ENCODE measurements at regions not wholly inside any gene's neighbourhood (a gene's known extent, or its start where the extent isn't known, plus 50 kb on each side); places are given as distances from the start of the nearest gene placed in this dataset.
"Not testable (repeated sequence)": the region's sequence is repeated elsewhere in the genome, so short reads cannot be mapped to it uniquely, and the experiment has no call there.

- FAIRE-seq (no peak), DNase-seq (ENCODE audit: low spot score) (no peak)
These were observed 160.8 kb upstream of the APP start for GRCh38 chr21:26331205-26331980.

GRCh38 chr21:26320596-26320995 lies 150.0 kb upstream of the APP start:
- no peak for FAIRE-seq

DNA sequence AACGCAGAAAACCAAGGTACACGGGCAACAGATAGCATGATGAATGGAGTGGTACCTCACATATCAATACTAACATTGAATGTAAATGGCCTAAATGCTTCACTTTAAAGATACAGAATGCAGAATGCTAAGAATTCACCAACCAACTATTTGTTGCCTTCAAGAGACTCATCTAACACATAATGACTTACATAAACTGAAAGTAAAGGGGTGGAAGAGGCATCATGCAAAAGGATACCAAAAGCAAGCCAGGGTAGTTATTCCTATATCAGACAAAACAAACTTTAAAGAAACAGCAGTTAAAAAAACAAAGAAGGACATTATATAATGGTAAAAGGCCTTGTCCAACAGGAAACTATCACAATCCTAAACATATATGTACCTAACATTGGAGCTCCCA lies 137.1 kb upstream of the APP start:
- DNase-seq (ENCODE audit: low spot score): no peak
- FAIRE-seq: no peak

More at GRCh38 chr21:26320596-26320995, 150.0 kb upstream of the APP start:
- DNase-seq (ENCODE audit: low spot score): no peak

- DNase-seq (ENCODE audit: low spot score): no peak
- FAIRE-seq: no peak
These were observed 127.3 kb upstream of the APP start for GRCh38 chr21:26297851-26298250.

- FAIRE-seq (no peak), DNase-seq (ENCODE audit: low spot score) (no peak)
These were observed 122.8 kb upstream of the APP start for GRCh38 chr21:26293141-26293946.

DNA sequence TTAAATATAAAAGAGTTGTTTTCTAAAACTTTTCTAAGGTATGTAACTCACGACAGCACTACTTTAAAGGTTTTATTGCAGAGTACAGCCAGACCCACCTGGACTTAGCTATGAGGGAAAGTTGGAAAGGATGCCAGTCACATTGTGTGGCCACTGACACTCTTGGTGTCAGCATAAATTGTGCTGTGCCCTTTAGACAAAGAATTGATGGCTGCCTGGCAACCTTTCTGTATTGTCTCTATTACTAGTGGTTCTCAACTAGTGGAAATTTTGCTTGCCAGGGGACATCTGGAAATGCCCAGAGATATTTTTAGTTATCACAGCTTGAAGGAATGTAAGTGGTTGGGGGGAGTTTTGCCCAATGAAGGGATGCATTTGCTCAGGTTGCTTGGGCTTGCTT lies 117.5 kb upstream of the APP start:
- no peak for DNase-seq (ENCODE audit: low spot score)
- no peak for FAIRE-seq

DNA sequence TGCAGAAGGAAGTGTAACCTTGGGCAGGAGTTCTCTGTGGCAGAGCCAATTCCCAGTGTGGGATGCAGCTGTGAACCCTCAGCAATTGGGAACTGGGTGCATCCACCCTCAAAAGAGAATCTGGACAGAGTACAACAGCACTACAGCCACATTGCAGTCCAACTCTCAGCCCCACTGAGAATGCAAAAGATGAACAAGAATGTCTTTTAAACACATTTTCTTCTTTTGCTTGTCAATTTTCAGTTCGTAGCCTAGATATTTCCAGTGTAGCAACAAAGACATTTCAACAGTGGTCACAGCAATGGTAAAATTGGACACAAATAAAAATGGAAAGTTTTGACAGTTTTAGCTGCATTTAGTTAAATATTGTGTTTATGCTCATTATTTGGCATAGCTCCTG lies 114.0 kb upstream of the APP start:
- no peak for DNase-seq (ENCODE audit: low spot score)

DNA sequence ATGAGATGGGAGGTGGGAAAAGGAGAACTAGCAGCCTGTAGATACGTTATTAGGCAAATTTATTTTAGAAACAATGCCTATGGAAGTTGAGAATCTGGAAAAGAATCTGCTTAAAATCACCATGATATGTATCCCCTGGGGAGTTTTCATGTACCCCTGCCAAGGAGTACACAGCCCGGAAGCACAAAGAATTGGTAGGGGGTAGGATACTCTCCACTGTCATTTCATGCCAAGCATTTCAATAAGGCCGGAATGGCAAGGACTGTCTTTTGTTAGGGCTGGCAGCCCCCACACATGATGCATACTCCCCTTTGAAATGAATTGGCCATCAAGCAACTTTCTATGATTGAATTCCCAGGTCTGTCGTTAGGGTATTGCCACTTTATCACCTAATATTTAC lies 111.5 kb upstream of the APP start:
- DNase-seq (ENCODE audit: low spot score) (no peak), FAIRE-seq (no peak)

More for the DNA sequence above, 114.0 kb upstream of the APP start:
- no peak for FAIRE-seq

- no peak for FAIRE-seq
- DNase-seq (ENCODE audit: low spot score): no peak
These were observed 110.9 kb upstream of the APP start for GRCh38 chr21:26281506-26281905.

GRCh38 chr21:26280775-26281174 lies 110.2 kb upstream of the APP start:
- DNase-seq (ENCODE audit: low spot score): no peak
- FAIRE-seq: no peak

DNA sequence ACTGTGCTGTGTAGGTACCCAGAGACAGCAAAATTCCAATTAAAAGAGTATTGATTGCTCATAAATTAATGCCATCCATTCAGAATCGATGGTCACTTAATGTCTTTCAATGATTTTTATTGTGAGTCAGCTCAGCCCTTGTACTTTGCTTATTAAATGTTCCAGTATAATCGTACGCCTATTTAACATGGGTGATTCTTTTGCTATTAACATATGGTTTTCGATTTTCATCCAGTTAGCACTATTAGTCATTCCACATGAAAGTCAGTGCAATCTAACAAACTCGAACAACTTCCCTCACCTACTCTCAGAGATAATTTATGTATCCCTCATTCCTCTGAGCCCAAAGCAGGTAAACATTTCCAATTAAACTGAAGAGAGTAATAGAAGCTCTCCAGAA lies 109.6 kb upstream of the APP start:
- FAIRE-seq (no peak), DNase-seq (ENCODE audit: low spot score) (no peak)

- no peak for FAIRE-seq
- no peak for DNase-seq (ENCODE audit: low spot score)
These were observed 105.2 kb upstream of the APP start for GRCh38 chr21:26275801-26276200.

DNA sequence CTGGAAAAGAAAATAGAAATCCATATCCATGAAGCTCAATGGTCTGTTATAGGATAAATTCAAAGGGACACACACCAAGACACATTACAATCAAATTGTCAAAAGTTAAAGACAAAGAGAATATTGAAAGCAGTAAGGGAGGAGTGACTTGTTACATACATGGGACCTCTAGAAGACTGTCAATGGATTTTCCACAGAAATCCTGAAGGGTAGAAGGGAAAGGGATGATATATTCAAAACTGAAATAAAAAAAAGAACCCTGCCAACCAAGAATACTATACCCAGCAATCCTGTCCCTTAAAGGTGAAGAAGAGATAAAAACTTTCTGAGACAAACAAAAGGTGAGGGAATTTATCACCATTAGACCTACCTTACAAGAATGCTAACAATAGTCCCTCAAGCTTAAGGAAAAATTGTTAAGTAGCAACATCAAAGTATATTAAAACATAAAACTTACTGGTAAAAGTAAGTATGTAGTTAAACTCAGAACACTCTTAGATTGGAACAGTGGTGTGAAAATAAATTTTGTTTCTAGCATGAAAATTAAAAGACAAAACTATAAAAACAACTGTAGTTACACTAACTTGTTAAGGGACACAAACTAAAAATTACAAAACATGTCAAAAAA lies 103.2 kb upstream of the APP start:
- DNase-seq (ENCODE audit: low spot score) (no peak), FAIRE-seq (no peak)

GRCh38 chr21:26267389-26267788 lies 96.8 kb upstream of the APP start:
- no peak for FAIRE-seq
- DNase-seq (ENCODE audit: low spot score): no peak

DNA sequence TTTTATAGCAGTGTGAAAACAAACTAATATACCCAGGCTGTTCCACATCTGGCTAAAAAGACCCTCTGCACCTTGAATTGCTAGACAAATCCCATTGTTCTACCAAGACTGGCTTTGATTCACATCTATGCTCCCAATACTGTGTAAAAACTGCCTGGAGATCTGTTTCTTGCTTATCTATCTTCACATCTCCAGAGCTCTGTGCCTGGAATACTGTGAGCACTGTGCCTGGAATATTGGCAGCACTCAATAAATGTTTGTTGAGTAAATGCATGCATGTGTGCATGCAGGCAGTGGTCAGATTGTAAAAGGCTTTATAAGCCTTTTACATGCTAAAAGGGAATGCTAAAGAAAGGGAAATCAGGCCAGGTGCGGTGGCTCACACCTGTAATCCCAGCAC lies 75.5 kb upstream of the APP start:
- DNase-seq (ENCODE audit: low spot score) (no peak), FAIRE-seq (no peak)

- no peak for FAIRE-seq
These were observed 74.9 kb upstream of the APP start for GRCh38 chr21:26245428-26245827.

DNA sequence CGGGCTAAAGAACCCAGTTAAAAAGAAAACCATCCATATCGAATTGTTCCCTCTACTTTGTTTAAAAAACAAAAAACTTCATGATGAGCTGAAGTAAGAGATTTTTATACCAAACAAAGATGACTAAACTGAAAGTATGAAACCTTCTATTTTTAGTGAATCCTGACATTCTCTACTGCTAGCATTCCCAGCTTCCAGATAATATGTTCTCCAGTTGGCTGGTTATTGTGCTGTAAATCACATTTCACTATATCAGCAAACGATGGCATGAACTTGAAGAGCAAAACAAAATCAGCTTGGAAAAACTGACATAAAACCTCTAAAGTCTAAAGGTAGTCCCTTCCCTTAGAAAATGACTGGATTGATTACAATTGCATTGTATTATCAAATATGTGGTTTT lies 68.1 kb upstream of the APP start:
- no peak for DNase-seq (ENCODE audit: low spot score)
- FAIRE-seq: no peak

More at GRCh38 chr21:26245428-26245827, 74.9 kb upstream of the APP start:
- DNase-seq (ENCODE audit: low spot score): no peak

DNA sequence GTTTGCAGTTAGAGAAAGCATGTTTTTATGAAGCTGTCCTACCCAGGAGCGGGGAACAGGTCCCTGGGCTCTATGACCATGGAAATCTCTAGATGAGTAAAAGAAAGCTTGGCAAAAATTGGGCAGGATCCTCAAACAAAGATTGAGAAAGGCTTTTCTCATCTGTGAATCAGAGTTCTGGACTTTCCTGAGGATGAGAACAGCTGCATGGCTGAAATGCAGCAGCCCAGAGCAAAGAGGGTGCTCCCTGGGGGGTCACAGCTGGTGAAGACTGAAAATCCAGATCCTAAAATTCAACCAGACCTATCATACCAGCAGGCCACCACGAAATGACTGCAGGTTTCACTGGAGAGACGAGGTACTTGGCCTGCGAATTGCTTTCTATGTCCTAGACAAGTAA lies 65.7 kb upstream of the APP start:
- FAIRE-seq (no peak), DNase-seq (ENCODE audit: low spot score) (no peak)

DNA sequence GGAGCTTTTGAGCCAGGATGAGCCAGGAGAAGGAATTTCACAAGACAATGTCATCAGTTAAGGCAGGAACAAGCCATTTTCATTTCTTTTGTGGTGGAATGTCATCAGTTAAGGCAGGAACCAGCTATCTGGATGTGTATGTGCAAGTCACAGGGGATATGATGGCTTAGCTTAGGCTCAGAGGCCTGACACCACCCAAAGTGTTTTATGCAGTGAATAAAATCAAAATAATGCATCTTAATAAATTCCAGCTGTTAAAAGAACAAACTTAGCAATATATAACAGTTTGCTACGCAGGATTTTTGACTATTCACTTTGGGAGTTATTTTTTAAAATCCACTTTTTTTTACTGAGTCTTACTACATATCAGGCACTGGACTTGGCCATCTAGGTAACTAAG lies 62.7 kb upstream of the APP start:
- DNase-seq (ENCODE audit: low spot score); FAIRE-seq: not testable (repeated sequence)

DNA sequence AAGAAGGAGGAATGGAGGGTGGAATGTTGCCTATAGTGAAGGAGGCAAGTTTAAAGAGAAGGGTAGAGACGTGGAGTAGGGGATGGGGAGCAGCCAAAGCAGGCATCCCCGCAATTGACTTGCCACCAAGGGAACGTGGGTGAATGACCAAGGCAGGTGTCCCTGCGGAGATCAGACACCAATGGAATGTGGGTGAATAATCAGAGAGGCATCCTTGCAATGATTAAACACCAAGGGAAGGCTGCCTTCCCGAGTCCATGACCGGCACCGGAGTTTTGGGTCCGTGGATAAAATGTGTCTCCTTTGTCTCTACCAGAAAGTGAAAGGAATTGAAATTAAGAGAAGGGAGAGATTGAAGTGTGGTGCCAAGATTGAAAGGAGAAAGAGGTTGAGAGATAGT lies 61.9 kb upstream of the APP start:
- not testable (repeated sequence) for FAIRE-seq; DNase-seq (ENCODE audit: low spot score)

DNA sequence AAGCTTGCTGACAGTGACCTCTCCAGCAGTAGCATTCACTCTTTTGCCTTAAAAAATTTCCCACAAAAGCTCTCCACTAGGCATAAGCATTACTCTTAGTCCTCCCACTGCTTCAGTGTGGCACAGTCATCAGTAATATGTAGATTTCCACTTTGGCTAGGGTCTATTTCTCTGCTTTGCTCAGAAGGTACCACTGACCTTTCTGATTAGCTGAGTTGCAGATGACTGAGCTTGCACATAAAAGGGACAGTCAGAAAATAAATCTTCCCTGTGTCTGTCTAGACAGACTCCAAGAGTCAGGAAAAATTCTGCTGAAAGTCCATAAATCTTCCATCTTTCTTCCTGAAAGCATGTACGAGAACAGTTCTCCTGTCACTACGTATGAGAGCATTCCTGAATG lies 56.6 kb upstream of the APP start:
- FAIRE-seq: no peak

GRCh38 chr21:26226724-26227123 lies 56.2 kb upstream of the APP start:
- DNase-seq (ENCODE audit: low spot score): no peak
- no peak for FAIRE-seq

More for the DNA sequence above, 56.6 kb upstream of the APP start:
- DNase-seq (ENCODE audit: low spot score): no peak
